ENCODE measurements at regions not wholly inside any gene's neighbourhood (a gene's known extent, or its start where the extent isn't known, plus 50 kb on each side); places are given as distances from the start of the nearest gene placed in this dataset.

- Mint-ChIP-seq H3K4me1 (ENCODE audit: insufficient read depth, unreplicated experiment) (no peaks in the 10 kb centered on the region), H3K4me3 (ENCODE audit: unreplicated experiment) (no peak overlapping the region), H3K36me3 (ENCODE audit: insufficient read depth, unreplicated experiment) (no peaks in the 10 kb centered on the region), H3K27ac (ENCODE audit: low read depth, unreplicated experiment) (no peak overlapping the region), H3K27me3 (ENCODE audit: insufficient read depth, unreplicated experiment) (peaks cover 13% of the 10 kb centered on the region), H3K9me3 (ENCODE audit: unreplicated experiment) (no peaks in the 10 kb centered on the region)
- TF ChIP-seq CTCF (IDR thresholded peaks at IDR 0.05; ENCODE audit: unreplicated experiment): no peak
- POLR2A ChIA-PET: no interaction called here
- CTCF ChIA-PET: interaction anchor here (0.6 to 1.1 kb wide), 2 partner anchors 186 to 384 kb away, joined by 3 read pairs; no protein-coding TSS in a partner anchor
- intact Hi-C loops (cut with micrococcal nuclease): no loop called here
- no peak for DNase-seq (ENCODE audit: unreplicated experiment)
- BruUV-seq (replicated peaks): no TSS peak
Observed at GRCh38 chr11:7196396-7197146, 55.1 kb upstream of the SYT9 start.

GRCh38 chr11:7197469-7197868 is 54.2 kb upstream of the SYT9 start:
- no peak for DNase-seq (ENCODE audit: unreplicated experiment)
- no peaks in the 10 kb centered on the region for H3K9me3 Mint-ChIP-seq (ENCODE audit: unreplicated experiment)
- ChIA-PET CTCF (interaction anchor here (1.1 kb wide), 1 partner anchor 385 kb away, joined by 3 read pairs; no protein-coding TSS in a partner anchor), POLR2A (no interaction called here)
- no peaks in the 10 kb centered on the region for H3K36me3 Mint-ChIP-seq (ENCODE audit: insufficient read depth, unreplicated experiment)
- intact Hi-C loops (cut with micrococcal nuclease): no loop called here
- BruUV-seq (replicated peaks): no TSS peak
- H3K27me3 Mint-ChIP-seq (ENCODE audit: insufficient read depth, unreplicated experiment): peaks cover 17% of the 10 kb centered on the region
- H3K27ac Mint-ChIP-seq (ENCODE audit: low read depth, unreplicated experiment): no peak overlapping the region
- H3K4me1 Mint-ChIP-seq (ENCODE audit: insufficient read depth, unreplicated experiment): no peaks in the 10 kb centered on the region
- no peak for TF ChIP-seq CTCF (IDR thresholded peaks at IDR 0.05; ENCODE audit: unreplicated experiment)
- no peak overlapping the region for H3K4me3 Mint-ChIP-seq (ENCODE audit: unreplicated experiment)
